D721Med (cell line): ENCODE measurements at regions not wholly inside any gene's neighbourhood (a gene's known extent, or its start where the extent isn't known, plus 50 kb on each side); places are given as distances from the start of the nearest gene placed in this dataset.

Experiments
- DNase-seq: peaks from one replicate; pipeline ENCODE4 v3.0.0; 2011; ENCODE audit warnings: low spot score; ENCODE audit not compliant: insufficient read length
- FAIRE-seq: peaks from 2 replicates; lab custom pipeline; 2011; peaks lifted over from hg19 to GRCh38; lab: Jason Lieb, UNC
- TF ChIP-seq, protein P1 (sequence below): IDR thresholded peaks from 2 replicates; pipeline ENCODE4 v1.5.1; 2012; ENCODE audit warnings: mild to moderate bottlenecking, control low read depth; ENCODE audit not compliant: insufficient read depth; ENCODE audit errors: missing control alignments

DNA sequence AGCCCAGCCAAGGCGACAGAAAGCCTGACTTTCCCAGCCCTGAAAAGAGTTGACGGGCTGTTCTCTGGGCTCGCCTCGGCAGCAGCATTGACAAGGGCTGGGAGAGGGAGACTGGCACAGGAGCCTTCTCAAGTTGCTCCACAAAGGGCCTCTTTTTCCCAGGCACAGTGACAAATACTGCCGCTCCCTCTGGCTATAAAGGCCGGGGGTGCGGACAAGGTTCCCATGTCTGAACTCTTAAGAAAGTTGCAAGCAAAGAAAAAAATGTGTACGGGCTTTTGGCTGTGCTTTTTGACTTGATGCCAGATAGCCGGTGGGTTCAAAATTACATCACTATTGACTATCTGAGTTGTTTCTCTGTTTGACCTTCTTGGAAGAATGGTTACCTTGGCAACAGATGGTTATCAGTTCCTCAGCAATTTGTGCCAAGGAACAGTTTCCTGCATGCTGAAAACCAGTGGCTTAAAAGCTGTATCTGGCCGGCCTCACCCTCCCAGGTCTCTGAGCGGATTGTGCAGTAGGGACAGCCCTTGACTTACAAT lies 115.9 kb upstream of the EEPD1 start:
- DNase-seq (no peak), FAIRE-seq (no peak)
- TF ChIP-seq, protein P1, sequence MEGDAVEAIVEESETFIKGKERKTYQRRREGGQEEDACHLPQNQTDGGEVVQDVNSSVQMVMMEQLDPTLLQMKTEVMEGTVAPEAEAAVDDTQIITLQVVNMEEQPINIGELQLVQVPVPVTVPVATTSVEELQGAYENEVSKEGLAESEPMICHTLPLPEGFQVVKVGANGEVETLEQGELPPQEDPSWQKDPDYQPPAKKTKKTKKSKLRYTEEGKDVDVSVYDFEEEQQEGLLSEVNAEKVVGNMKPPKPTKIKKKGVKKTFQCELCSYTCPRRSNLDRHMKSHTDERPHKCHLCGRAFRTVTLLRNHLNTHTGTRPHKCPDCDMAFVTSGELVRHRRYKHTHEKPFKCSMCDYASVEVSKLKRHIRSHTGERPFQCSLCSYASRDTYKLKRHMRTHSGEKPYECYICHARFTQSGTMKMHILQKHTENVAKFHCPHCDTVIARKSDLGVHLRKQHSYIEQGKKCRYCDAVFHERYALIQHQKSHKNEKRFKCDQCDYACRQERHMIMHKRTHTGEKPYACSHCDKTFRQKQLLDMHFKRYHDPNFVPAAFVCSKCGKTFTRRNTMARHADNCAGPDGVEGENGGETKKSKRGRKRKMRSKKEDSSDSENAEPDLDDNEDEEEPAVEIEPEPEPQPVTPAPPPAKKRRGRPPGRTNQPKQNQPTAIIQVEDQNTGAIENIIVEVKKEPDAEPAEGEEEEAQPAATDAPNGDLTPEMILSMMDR = no peak

DNA sequence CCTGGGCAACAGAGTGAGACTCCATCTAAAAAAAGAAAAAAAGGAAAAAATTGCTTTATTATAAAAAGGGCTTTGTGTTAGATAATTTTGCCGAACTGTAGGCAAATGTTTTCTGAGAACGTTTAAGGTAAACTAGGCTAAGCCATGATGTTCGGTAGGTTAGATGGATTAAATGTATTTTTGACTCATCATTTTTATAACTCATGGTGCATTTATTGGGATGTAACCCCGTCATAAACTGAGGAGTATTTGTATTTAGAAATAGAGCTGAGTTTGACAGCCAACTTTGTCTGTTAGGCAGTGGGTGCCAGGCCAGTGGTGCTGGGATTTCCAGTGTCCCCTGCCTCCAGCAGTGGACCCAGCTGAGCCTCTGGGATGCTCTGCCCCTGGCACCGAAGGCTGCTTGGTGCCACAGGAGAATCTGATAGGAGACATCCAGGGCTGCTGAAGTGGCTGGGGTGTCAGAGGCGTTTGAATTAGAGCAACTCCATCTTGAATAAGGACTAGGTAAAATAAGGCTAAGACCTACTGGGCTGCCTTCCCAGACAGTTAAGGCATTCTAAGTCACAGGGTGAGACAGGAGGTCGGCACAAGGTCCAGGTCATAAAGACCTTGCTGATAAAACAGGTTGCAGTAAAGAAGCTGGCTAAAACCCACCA lies 114.9 kb upstream of the EEPD1 start:
- DNase-seq (no peak), FAIRE-seq (no peak)
- TF ChIP-seq, protein P1 = no peak

DNA sequence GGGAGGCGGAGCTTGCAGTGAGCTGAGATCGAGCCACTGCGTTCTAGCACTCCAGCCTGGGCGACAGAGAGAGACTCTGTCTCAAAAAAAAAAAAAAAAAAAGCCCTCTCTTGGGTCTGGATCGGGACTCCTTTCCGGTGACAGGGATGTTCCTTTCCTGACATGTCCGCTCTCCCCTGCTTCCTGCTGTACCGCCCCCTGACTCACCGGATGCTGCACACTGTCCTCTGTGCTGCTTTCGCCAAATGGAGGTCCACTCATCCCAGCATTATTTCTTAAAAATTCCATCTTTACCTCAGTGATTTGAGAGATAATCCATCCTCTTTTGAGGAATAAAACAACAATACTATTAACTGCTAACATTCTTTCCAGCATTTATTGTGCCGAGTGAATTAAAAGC lies 113.8 kb upstream of the EEPD1 start:
- DNase-seq (no peak), FAIRE-seq (no peak)
- TF ChIP-seq, protein P1 = no peak

DNA sequence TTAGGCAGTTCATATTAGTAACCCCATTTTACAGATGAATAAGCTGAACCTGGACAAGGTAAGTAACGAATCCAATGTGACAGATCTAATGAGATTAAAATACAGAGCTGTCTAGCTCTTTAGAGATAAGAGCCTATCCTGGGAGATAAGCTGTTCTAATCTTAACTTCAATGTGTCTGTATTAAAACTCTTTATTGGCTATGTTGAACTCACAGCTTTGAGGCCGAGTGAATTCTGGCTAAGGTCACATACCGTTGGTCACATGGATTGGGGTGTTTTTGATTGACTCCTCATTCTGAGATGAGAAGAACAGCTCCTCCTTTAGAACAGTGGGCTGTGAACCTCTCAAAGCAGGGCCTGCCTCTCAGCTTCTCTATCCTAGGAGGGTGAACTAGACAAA lies 113.4 kb upstream of the EEPD1 start:
- FAIRE-seq (no peak), DNase-seq (no peak)
- TF ChIP-seq, protein P1 = no peak

DNA sequence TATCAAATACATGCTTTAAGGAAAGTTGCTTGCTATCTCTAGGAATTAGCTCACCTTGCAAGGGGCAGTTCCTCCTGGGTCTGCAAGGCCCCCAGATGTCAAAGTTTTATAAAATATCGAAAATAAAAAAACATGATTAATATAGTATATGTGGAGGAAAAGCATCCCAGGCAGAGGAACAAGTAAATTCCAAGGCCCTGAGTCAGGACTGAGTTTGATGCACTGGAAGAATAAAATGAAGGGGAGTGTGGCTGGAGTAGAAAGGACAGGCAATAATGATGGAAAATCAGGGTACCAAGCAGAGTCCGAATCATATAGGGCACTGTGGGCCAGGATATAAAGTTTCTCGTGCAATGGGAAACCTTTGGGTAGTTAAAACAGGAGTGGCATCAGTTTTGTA lies 112.4 kb upstream of the EEPD1 start:
- FAIRE-seq (no peak), DNase-seq (no peak)
- TF ChIP-seq, protein P1 = no peak

DNA sequence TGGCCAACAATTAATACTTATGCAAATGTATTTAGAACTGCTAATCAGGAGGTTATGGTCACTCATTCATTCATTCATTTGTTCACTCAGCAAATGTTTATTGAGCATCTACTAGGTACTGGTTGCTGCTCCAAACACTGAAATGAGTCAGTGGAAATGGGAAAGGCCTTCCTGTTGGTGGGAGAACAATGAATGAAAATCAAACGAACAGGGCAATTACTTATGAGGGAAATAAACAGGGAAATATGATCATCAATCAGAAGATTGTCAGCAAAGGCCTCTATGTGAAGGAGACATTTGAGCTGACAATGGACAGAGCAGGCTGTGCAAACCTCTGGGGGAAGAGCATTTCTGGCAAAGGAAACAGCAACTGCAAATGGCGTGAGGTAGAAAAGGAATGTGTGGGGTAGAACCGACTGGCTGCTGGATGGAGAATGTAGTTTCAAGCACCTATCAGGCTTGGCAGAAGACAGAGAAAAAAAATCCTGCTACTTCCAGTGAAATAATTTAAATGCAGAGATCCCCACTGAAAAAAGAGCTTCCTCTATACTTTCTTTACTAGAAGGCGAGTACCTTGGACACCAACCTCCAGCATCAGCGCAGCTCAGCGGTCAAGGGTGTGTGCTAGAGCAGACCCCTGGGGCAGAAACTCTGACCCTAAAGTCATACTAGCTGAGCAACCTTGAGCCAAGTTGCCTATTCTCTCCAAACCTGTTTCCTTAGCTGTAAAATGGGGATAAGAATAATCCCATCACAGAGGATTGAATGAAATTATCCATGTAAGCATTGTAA lies 108.8 kb upstream of the EEPD1 start:
- DNase-seq (no peak), FAIRE-seq (no peak)
- TF ChIP-seq, protein P1 = no peak

DNA sequence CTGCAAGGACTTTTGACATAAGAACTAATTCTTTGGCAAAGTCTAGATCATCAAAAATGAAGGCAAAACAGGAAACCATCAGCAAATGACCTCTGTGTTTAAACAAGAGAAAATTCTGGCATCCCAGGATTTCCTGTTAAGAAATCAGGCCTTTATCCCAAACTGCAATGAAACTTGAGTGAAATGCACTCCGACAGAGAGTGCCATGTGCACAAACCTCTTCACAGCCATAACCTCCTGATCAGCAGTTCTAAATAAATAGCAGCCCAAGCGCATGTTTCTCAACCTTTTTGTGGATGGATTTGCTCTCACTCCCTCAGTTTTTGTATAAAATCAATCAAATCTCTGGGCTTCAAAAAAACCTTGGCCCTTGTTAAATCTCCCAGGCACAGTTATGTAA lies 107.7 kb upstream of the EEPD1 start:
- DNase-seq (no peak), FAIRE-seq (no peak)
- TF ChIP-seq, protein P1 = no peak
